Skeletal muscle satellite cell (primary cell): ENCODE measurements at regions not wholly inside any gene's neighbourhood (a gene's known extent, or its start where the extent isn't known, plus 50 kb on each side); places are given as distances from the start of the nearest gene placed in this dataset.

Experiments
- H3K27me3 ChIP-seq: 2 replicates; pipeline ENCODE4 v1.7.0; 2013; ENCODE audit warnings: low read length; ENCODE audit not compliant: control insufficient read depth, insufficient read depth
- H3K36me3 ChIP-seq: 2 replicates; pipeline ENCODE4 v1.7.0; 2013; ENCODE audit warnings: mild to moderate bottlenecking, control low read depth, low read length; ENCODE audit not compliant: insufficient read depth
- H3K4me1 ChIP-seq: 2 replicates; pipeline ENCODE4 v1.7.0; 2013; ENCODE audit warnings: low read length; ENCODE audit not compliant: control insufficient read depth, insufficient read depth
- H3K4me2 ChIP-seq: 2 replicates; pipeline ENCODE4 v1.7.0; 2013; ENCODE audit warnings: mild to moderate bottlenecking, low read length
- H3K4me3 ChIP-seq: 2 replicates; pipeline ENCODE4 v1.7.0; 2013; ENCODE audit warnings: low read length
- H3K9ac ChIP-seq: 2 replicates; pipeline ENCODE4 v1.7.0; 2013; ENCODE audit warnings: mild to moderate bottlenecking, low read depth, low read length, moderate library complexity
- H3K9me3 ChIP-seq: replicated peaks from 2 replicates; pipeline ENCODE4 v1.7.0; 2013; ENCODE audit warnings: mild to moderate bottlenecking, control low read depth, low read length

DNA sequence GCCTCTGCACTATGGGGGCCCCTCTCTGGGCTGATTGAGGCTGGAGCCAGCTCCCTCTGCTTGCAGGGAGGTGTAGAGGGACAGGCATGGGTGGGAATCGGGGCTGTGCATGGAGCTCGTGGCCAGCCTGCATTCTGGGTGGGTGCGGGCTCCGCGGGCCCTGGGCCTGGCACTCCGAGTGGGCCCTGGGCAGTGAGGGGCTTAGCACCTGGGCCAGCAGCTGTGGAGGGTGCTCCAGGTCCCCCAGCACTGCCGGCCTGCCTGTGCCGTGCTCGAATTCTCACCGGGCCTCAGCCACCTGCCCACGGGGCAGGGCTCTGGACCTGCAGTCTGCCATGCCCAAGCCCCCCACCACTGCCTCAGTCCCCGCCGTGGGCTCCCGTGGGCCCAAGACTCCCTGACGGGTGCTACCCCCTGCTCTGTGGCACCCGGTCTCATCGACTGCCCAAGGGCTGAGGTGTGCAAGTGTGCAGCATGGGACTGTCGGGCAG, 681.2 kb downstream of the PDHA2 start:
- Histone ChIP-seq H3K4me1 (no peaks in the 10 kb centered on the region), H3K4me2 (no peak overlapping the region), H3K9ac (no peak overlapping the region), H3K4me3 (no peak overlapping the region), H3K9me3 (no peaks in the 10 kb centered on the region), H3K27me3 (no peaks in the 10 kb centered on the region), H3K36me3 (no peaks in the 10 kb centered on the region)

DNA sequence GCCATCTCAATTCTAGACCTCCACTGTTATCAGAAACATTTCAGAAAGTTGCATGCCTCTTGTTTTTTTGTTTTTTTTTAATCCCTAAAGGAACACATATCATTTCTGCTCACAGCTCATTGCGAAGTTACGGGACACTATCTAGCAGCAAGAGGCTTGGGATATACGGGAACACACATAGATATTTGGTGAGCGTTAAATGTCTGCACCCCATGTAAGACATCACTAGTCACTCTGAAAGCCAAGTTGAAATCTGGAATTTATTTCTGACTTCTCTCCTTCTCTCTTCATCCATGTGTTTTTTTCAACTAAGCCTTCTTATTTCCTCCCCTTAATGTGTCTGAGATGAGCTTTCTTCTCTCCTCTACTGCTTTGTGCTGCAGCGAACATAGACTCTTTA, 683.7 kb downstream of the PDHA2 start:
- Histone ChIP-seq H3K9me3 (no peaks in the 10 kb centered on the region), H3K4me3 (no peak overlapping the region), H3K27me3 (no peaks in the 10 kb centered on the region), H3K36me3 (no peaks in the 10 kb centered on the region), H3K4me2 (no peak overlapping the region), H3K9ac (no peak overlapping the region), H3K4me1 (no peaks in the 10 kb centered on the region)

- H3K9me3 ChIP-seq = no peaks in the 10 kb centered on the region
- H3K4me2 ChIP-seq = no peak overlapping the region
- no peak overlapping the region for H3K4me3 ChIP-seq
- no peaks in the 10 kb centered on the region for H3K27me3 ChIP-seq
- no peaks in the 10 kb centered on the region for H3K36me3 ChIP-seq
- H3K9ac ChIP-seq = no peak overlapping the region
- no peaks in the 10 kb centered on the region for H3K4me1 ChIP-seq
These were observed 684.5 kb downstream of the PDHA2 start for GRCh38 chr4:96524311-96524875.

GRCh38 chr4:96525898-96526297, 686.0 kb downstream of the PDHA2 start:
- H3K4me2 ChIP-seq = no peak overlapping the region
- no peak overlapping the region for H3K9ac ChIP-seq
- no peaks in the 10 kb centered on the region for H3K4me1 ChIP-seq
- no peaks in the 10 kb centered on the region for H3K36me3 ChIP-seq
- H3K4me3 ChIP-seq = no peak overlapping the region
- H3K9me3 ChIP-seq = no peaks in the 10 kb centered on the region
- no peaks in the 10 kb centered on the region for H3K27me3 ChIP-seq

GRCh38 chr4:96526625-96527024, 686.7 kb downstream of the PDHA2 start:
- Histone ChIP-seq H3K36me3 (no peaks in the 10 kb centered on the region), H3K4me2 (no peak overlapping the region), H3K27me3 (no peaks in the 10 kb centered on the region), H3K9ac (no peak overlapping the region), H3K9me3 (no peaks in the 10 kb centered on the region), H3K4me1 (no peaks in the 10 kb centered on the region), H3K4me3 (no peak overlapping the region)

GRCh38 chr4:96531836-96532235, 691.9 kb downstream of the PDHA2 start:
- no peaks in the 10 kb centered on the region for H3K27me3 ChIP-seq
- peaks cover 4% of the 10 kb centered on the region for H3K9me3 ChIP-seq
- no peak overlapping the region for H3K4me3 ChIP-seq
- no peaks in the 10 kb centered on the region for H3K4me1 ChIP-seq
- no peak overlapping the region for H3K4me2 ChIP-seq
- no peak overlapping the region for H3K9ac ChIP-seq
- H3K36me3 ChIP-seq = no peaks in the 10 kb centered on the region

DNA sequence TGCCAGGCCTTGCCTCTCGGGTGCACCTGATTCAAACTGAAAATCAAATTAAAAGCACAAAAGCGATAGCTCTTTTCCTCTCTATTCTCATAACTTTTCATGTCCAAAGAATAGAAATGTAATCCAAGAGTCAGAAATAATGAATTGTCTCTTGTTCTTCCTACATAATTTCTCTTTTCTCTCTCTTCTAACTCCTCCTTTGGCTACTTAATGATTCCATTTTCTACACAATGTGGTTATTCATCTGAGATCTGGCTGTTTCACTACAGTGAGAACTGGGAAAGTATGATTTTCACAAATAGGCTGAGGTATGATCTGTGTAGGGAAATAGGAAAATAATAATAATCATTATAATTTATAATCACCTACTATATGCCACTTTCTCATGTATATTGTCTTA, 703.5 kb downstream of the PDHA2 start:
- no peak overlapping the region for H3K4me2 ChIP-seq
- no peaks in the 10 kb centered on the region for H3K36me3 ChIP-seq
- no peak overlapping the region for H3K4me3 ChIP-seq
- H3K9ac ChIP-seq = no peak overlapping the region
- H3K9me3 ChIP-seq = no peaks in the 10 kb centered on the region
- no peaks in the 10 kb centered on the region for H3K4me1 ChIP-seq
- H3K27me3 ChIP-seq = no peaks in the 10 kb centered on the region

GRCh38 chr4:96558466-96558865, 718.6 kb downstream of the PDHA2 start:
- H3K9ac ChIP-seq = no peak overlapping the region
- H3K9me3 ChIP-seq = peaks cover 6% of the 10 kb centered on the region
- H3K36me3 ChIP-seq = no peaks in the 10 kb centered on the region
- H3K4me1 ChIP-seq = no peaks in the 10 kb centered on the region
- H3K4me2 ChIP-seq = no peak overlapping the region
- no peaks in the 10 kb centered on the region for H3K27me3 ChIP-seq
- no peak overlapping the region for H3K4me3 ChIP-seq

DNA sequence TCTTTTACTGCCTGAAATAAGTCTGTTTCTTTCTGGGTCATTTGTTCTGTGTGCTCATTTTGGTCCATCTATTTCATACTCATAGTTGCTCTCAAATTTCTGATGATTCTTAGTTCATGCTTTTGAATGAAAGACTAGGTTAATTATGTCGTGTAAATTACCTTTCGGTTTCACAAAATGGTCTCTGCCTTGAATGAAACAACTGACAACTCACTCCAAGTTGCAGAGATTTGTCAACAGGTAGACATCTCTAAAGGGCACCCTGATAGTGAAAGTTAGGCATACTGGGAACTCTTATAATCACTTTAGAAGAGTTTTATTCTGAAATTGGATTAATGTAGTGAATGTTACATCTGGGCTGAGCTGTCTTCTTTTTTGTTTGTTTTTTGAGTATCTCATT, 726.9 kb downstream of the PDHA2 start:
- Histone ChIP-seq H3K36me3 (no peaks in the 10 kb centered on the region), H3K4me3 (no peak overlapping the region), H3K27me3 (no peaks in the 10 kb centered on the region), H3K4me2 (no peak overlapping the region), H3K9me3 (peaks cover 3% of the 10 kb centered on the region), H3K4me1 (no peaks in the 10 kb centered on the region), H3K9ac (no peak overlapping the region)

DNA sequence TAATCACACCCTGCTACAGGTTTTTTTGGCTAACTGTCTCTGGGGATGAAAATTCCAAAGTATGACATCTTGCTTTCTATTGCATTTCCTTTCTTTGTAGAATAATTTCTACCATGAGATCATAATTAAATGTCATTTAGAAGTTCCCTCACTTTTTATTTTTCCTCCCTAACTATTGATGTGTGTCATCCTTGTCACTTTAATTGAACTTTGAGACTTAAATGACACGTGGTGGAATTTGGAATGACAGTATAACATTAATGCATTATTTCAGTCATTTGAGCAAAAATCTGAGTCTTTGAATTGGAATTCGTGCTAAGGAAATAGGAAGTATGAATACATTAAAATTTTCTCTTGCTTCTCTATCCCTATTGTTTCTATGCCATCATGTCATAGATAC, 745.4 kb downstream of the PDHA2 start:
- Histone ChIP-seq H3K27me3 (no peaks in the 10 kb centered on the region), H3K4me3 (no peak overlapping the region), H3K4me1 (no peaks in the 10 kb centered on the region), H3K9me3 (no peaks in the 10 kb centered on the region), H3K36me3 (no peaks in the 10 kb centered on the region), H3K9ac (no peak overlapping the region), H3K4me2 (no peak overlapping the region)

- H3K4me1 ChIP-seq = no peaks in the 10 kb centered on the region
- H3K9me3 ChIP-seq = no peaks in the 10 kb centered on the region
- H3K4me2 ChIP-seq = no peak overlapping the region
- H3K36me3 ChIP-seq = no peaks in the 10 kb centered on the region
- no peak overlapping the region for H3K4me3 ChIP-seq
- H3K9ac ChIP-seq = no peak overlapping the region
- no peaks in the 10 kb centered on the region for H3K27me3 ChIP-seq
These were observed 753.5 kb downstream of the PDHA2 start for GRCh38 chr4:96593422-96593821.

DNA sequence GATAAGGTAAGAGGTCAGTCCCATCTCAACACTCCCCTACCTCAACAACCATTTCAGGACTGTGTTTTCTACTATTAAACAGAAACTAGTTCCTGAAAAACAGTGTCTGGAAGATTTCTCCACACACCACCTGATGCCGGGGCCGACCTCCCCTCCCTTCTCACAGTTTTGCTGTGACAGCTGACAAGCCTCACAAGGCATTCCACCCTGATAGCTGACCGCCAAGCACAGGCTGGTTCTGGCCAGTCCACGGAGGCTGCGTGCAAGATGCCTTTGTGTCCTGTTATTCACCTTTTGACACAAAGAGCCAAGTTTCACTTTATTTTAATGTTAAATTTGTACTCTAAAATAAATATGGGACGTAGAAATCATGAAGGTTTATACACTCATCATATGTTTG, 758.6 kb downstream of the PDHA2 start:
- no peak overlapping the region for H3K4me3 ChIP-seq
- H3K27me3 ChIP-seq = no peaks in the 10 kb centered on the region
- no peak overlapping the region for H3K4me2 ChIP-seq
- no peak overlapping the region for H3K9ac ChIP-seq
- H3K36me3 ChIP-seq = no peaks in the 10 kb centered on the region
- H3K4me1 ChIP-seq = no peaks in the 10 kb centered on the region
- no peaks in the 10 kb centered on the region for H3K9me3 ChIP-seq
